Activated gamma-delta T cell treated with anti-CD3 and anti-CD28 coated beads, Interleukin-2, amount 50 U/mL, for 16 hours (primary cell): ENCODE measurements at regions not wholly inside any gene's neighbourhood (a gene's known extent, or its start where the extent isn't known, plus 50 kb on each side); places are given as distances from the start of the nearest gene placed in this dataset.
"Not testable (repeated sequence)": the region's sequence is repeated elsewhere in the genome, so short reads cannot be mapped to it uniquely, and the experiment has no call there.

Experiments
- DNase-seq: peaks from one replicate; pipeline ENCODE4 v3.0.0-alpha.2; 2020; ENCODE audit warnings: low read depth

DNA sequence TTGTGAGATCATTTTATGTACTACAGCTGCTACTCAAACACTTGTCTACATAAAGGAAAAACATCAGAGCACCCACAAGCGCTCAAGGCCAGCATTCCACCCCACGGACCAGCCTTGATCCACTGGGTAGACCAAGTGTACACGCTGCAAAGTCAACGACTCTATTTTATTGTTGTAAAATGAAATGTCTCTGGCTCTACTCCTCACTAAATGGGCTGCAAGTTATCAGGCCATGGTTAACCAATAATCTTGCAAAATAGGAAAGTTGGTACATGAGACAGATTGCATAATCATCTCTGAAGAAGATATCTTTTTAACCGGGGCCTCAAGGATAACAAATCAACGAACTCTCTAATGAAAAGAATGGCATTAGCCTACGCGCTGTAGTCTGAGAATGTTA lies 69.9 kb upstream of the FOXN3 start:
- no peak for DNase-seq

DNA sequence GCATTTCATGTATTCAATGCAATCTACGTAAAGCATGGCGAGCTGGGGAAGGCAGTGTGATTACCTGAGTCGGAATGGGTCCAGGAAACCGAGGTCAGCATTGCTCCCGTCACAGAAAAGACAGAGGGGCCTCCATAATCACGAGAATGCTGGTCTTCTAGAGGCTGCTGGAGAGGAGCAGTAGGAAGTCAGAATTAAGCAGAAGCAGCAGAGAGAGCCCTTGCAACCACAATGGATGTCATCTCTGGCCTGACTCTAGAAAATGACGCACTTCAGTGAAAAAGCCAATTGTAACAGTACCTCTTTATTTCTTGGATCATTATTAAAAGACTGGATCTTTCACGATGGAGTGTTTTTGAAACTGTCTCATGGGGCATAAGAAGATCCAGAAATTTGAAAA lies 69.5 kb upstream of the FOXN3 start:
- DNase-seq, result no peak

DNA sequence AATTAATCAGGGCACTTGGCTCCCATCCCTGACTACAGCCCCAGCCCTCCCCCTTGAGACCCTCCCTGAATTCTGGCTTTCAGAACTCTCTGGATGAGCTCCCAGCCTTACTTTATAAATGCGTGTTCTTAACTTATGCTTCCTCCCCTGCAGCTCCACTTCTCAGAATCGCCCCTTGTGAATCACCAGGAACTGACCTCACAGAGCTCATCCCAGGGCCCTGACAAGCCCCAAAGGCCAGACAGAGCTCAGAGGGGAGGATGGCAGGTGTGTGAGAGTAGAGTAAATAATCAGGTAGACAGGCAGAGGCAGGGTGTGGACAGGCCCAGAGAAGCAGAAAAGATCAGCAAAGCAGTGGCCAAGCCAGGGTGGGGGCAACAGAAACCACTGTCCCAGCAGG lies 68.2 kb upstream of the FOXN3 start:
- DNase-seq, result no peak

DNA sequence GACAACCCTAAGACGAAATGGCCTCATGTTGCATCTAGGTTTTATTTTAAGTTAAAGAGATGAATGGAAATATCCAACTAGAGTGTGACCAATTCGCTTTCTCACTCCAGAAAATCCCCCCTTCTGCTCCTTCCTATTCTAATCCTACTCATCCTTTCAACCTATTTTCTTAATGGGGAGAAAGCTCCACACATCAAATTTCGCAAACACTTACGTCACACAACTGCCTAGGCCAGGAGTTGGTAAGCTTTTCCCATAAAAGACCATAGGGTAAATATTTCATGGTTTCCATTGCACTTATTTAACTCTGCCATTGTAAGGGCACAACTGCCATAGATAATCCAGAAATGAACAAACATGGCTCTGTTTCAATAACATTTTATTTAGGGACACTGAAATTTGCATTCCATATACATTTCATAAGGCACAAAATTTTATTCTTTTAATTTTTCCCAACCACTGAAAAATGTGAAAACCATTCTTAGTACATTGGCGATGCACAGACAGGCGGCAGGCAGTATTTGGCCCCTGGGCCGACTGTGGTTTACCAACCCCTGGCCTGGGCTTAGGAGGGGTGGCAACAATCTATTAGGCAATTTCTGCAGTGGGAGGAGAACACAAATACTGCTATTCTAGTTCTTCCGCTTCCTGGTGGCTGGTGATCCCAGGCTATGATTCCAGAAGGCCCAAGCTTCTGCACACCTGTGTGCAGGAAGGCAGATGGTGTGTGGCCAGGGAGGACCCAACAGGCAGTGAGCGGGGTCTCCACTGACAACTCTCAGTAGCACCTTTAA lies 67.2 kb upstream of the FOXN3 start:
- DNase-seq, result no peak

DNA sequence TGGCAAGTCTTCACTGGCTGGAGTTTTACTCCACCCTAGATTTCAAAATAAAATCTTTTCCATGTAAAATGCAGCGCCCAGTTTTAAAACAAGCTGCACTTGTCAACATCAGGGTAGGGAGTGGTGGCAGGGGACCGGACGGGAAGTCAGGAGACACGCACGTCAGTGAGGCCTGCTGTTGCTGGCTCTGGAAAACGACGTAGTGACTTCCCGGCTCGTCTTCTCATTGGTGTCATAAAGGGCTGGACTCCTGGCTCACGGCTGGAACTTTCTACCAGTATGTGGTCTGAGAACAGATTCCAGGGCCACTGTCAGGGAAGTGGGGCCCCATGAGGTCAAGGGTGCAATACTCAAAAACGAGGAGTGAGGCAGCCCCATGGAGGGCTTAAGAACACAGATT lies 64.2 kb upstream of the FOXN3 start:
- no peak for DNase-seq

DNA sequence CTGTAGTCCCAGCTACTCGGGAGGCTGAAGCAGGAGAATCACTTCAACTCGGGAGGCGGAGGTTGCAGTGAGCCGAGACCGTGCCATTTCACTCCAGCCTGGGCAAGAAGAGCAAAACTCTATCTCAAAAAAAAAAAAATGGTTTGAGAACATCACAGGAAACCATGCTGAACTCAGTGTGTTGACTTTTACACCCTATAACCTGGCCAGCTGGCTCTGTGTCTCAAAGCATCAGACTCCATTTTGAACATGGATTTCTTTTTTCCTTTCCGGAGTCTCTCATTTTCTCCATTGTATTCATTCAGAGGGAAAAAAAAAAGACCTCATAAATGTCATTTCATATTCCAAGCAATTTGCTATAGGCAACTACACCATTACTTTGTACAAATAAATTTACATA lies 63.2 kb upstream of the FOXN3 start:
- no peak for DNase-seq

DNA sequence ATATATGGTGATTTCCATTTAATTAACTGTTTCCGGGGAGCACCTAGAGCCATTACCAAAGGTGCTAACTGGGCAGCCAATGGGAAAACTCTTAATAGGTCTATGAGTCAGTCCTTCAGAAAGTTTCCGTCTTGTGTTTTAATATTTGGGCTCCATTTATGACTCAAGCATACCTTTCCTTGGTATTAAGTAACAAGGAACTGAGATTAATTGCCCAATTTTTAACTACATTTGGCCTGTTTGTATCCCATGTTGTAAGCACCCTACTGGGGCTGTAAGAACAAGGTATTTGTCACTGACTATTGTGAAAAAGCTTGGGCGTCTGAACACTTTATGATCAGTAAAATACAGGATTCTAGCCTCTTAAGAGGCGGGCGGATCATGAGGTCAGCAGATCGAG lies 62.8 kb upstream of the FOXN3 start:
- no peak for DNase-seq

DNA sequence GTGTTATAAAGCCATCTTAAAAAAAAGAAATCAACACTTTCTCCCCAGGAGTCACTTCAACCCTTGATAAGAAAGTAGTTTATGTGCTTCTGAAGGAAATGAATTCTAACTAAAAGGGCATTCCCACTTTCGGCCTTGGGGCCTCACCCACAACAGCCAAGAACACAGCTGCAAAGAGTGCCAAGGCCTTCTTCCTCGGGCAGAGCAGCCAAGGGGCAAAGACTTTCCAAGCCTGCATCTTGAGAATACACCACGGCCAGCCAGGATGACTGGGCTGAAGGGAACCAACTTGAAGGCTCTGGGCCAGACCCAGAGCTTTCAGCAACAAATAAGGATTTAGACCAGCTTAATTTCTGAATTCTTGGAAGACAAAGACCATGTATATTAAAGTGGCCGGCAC lies 60.4 kb upstream of the FOXN3 start:
- DNase-seq, result no peak

DNA sequence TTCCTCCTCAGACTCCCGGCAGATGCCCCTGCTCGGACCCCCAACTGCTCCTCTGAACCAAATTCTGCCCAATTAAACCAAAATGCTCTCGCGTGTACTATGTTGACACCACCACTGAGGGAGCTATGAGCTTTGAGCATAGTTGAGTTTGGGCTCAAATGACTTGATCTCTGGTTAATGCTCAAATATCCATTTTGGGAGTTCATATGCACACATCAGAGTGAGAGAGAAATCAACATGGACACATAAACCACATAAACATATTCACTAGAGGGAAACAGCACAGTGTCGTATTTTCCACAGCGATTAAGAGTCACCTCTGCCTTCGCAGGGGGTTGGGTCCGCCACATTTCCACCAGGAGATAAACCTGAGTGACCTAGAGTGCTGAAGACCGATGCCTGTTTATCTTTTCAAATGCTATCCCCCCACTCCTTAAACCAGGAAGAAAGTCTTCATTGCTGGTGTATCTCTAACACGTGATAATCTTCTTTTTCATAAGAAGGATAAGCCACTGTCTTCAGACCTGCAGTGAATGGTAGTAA lies 59.4 kb upstream of the FOXN3 start:
- DNase-seq, result no peak

DNA sequence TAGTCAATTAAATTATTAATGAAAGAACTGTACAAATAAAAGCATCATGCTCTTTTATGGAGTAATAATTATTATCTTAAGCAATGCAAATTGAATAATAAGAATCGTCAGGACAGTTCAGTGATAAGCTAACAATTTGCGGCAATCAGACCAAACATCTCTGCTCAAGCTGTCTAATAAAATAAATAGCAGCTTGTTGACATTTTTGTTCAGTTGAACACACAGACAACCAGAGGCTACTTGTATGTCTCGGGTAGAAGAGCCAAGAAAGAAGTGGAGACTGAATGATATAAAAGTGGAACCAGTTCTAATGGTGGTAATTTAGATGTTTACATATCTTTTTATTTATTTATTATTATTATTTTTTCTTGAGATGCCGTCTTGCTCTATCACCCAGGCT lies 57.4 kb upstream of the FOXN3 start:
- DNase-seq, result no peak

DNA sequence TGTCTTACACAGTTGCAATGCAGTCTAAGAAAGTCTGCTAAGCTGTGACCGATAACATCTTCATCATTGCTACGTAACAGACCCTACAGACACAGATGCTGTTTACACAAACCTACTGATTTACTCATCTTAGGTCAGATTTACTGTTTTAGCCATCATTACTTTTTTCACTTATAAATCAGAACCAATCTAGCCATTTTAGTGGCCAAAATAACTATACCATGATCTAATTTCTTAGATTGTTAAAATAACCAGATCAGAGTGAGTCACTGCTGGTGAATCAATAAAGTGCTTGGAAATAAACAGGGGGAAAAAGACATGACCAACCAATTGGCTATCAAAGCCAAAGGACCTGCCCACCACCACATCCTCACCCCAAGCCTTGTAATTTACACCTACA lies 57.0 kb upstream of the FOXN3 start:
- no peak for DNase-seq

DNA sequence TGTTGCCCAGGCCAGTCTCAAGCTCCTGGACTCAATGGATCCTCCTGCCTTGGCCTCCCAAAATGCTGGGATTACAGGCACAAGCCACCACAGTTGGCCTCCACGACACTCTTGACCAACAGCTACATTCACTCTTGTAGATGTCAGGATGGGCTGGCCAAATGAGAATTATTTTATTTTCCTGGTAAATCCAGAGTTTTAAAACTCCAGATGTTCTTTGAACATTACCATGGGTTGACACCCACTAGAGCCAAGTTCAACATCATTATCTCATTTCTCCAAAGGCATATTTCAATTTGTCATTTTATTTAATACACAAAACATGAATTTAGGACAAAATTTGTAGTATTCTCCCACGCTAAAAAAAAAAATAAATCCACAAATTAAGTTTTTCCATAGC lies 56.5 kb upstream of the FOXN3 start:
- no peak for DNase-seq

DNA sequence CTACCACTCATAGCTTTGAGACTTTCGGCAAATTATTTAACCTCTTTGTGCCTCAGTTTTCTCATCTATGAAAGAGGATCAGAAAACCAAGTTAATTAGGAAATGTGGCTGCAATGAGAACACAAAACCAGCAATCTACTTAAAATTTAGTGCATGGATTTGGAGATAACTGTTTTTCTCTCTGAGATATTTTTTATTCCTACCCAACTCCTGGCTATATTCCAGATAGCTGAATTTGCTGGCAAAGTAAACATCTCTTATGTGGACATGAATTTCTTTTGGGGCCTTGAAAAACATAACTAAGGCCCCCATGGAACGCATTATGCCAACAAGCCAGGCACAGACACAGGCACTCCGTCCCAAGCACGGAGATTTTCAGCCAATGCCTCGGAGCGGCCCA lies 53.4 kb upstream of the FOXN3 start:
- DNase-seq, result no peak

DNA sequence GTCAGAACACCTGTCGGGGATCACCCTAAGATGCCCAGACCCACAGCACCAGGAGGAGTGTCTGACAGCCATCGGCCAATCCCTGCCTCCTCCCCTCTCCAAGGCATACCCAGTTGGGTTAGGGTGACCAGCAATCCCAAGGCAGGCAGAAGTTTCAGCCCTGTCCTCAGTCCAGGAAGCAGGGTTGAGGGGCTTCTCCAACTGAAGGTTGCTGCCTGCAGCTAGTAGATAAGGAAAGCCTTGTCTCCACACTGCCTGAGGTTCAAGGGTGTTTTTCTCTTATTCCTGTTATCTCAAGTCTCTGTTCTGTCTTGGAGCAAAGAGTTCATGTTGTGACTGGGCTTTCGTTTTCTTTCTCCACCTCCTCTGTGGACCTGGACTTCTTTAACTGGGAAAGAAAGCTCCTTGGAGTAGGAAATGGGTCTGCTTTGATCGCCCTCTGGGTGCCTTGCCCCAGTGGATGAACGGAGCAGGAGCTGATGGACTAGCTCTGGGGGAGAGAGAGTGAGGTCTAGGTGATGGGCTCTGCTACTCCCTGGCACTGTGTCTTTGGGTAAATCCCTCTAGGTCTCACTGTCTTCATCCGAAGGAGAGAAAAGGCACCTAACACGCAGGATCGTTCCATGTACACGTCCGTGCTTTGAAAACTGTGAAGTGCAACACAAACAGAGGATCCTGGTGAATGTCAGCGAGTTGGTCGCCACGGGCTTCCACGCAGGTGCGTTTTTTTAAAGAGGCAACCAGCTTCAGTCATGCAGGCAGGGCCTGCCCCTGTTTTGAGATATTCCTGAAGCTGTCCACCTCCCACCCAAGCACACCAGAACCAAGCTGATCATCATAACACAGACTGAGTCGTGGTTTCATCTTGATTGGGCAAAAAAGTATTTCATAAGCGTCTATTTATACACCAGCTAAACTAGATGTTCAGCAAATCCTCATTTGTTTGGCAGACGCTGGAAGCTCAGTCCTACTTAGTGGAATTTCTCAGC lies 52.5 kb upstream of the FOXN3 start:
- no peak for DNase-seq

DNA sequence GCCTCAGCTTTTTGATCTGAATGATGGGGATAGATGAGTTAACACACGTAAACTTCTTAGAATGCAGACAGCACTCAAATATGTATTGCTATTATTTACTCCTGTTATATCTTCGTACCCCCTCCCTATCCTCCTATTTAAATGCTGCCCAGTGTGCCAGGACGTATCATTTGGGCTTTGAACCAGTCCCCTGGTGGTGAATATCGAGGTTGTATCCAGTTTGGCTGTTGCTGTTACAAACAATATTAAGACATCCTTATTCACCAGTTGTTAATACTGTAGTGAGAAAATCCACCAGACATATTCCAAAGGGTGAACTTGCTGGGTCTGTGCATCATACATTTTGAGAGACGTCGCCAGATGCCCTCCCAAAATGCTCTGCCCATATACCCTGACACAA lies 51.5 kb upstream of the FOXN3 start:
- no peak for DNase-seq

DNA sequence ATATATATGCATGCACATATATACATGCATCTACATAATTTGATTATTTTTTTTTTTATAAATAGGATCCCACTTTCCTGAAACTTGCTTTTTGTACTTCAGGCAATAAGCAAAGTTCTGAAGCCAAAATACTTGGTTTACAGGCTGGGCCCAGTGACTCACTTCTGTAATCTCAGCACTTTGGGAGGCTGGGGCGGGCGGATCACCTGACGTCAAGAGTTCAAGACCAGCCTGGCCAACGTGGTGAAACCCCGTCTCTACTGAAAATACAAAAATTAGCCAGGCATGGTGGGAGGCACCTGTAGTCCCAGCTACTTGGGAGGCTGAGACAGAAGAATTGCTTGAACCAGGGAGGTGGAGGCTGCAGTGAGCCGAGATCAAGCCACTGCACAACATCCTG lies 51.0 kb upstream of the FOXN3 start:
- not testable (repeated sequence) for DNase-seq

DNA sequence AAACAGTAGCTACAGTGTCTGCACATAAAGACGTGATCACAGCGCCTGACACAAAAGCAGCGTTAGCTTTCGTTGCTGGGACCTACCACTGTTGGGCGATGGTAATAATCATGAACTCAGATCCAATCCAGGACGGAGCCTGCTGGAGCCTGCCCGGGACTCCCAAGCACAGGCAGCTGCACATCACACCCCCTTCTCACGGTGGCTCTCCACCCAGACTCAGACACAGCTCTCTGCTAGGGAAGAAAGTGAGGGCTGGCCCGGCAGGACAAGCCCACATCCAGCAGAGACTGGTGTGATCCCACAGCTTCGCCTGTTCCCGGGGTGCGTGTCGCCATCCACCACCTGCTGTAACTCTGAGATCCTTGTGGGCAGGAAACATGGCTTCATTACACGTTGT lies 49.9 kb upstream of the FOXN3 start:
- no peak for DNase-seq
